HG03095 (cell line): ENCODE measurements at regions not wholly inside any gene's neighbourhood (a gene's known extent, or its start where the extent isn't known, plus 50 kb on each side); places are given as distances from the start of the nearest gene placed in this dataset.

Experiments
- ATAC-seq: cut with Tn5 transposase; IDR thresholded peaks from one replicate; pipeline ENCODE4 v1.9.1; 2021; ENCODE audit warnings: moderate library complexity; ENCODE audit not compliant: unreplicated experiment

DNA sequence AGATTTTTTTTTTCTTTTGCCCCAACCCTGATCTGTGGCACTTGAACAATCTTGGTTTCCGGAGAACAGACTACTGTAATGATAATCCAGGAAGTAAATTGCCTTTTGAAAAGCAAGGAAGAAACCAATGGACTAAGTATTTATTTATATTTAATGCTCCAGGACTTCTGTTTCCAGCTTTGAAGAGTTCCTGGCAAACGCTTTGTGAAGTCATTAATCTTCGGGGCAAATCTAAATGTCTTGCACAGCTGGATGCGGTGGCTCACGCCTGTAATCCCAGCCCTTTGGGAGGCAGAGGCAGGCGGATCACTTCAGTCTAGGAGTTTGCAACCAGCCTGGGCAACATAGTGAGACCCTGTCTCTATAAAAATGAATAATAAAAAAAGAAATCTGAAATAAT is 135.1 kb upstream of the GATA6 start:
- ATAC-seq, result no peak

DNA sequence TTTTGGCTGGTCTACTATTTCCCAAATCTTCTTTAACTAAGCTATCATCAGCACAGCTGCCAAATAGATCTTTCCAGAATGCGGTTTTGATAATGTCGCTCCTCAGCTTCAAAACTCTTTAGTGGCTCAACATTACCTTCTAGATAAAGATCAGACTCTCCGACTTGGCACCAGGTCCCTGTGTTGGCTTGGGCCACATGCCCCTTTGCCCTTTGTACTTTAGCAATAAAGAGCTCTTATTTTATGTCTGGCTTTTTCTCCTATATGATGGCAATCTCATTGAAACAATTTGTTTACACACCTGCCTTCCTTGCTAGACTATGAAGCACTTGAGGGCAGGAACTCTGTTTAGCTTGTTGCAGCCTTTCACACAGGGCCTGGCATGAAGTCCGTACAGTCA is 128.9 kb upstream of the GATA6 start:
- no peak for ATAC-seq

DNA sequence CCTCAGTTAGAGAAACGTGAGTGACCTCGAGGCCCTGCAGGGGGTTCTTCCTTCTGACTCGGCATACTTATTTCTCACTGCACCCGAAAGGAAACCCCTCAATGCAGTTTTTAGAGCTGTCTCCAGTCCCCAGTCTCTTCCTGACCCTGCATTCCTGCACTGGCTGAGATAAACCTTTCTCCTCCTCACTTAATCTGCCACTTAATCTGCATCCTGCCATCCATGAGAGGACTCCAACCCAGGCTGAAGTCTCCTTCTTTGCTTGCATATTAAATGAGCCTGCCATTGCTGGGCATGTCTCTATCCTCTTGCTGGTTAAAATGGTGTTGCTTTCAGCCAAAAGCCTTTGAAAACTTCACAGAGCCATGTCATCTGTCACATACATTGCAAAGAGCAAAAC is 125.6 kb upstream of the GATA6 start:
- no peak for ATAC-seq

DNA sequence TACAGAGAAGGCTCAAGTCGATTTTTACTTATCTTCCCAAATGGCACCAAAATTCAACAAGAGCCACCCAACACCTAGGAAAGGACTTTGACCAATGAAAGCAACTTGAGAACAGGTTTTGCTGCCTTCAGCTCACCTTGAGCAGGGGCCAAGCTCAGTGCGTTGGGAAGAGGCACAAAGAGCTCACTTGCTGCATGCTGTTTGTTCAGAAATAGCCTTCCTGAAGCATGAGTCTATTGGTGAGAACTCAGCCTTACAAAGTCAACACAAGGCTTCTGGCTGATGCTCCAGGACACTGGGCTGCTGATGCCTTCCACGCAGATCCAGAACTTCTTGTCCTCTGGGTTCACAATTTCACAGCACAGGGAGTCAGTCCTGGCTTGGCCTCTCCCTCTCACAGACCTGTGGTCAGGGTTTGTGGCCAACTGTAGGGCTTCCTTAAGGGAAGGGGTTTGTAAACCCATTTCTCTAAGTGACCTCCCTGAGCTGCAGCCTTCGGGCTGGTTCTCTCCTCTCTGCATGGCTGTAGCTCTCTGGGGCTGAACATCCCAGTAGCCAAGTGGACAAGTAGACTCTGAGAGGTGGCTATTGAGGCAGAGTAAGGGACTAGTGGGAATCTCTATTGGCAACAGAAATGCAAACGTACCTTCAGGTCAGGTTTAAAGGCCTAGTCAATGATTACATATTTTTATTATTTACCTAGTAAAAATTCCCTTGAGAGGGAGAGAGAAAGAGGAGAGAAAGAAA is 124.7 kb upstream of the GATA6 start:
- ATAC-seq, result no peak

DNA sequence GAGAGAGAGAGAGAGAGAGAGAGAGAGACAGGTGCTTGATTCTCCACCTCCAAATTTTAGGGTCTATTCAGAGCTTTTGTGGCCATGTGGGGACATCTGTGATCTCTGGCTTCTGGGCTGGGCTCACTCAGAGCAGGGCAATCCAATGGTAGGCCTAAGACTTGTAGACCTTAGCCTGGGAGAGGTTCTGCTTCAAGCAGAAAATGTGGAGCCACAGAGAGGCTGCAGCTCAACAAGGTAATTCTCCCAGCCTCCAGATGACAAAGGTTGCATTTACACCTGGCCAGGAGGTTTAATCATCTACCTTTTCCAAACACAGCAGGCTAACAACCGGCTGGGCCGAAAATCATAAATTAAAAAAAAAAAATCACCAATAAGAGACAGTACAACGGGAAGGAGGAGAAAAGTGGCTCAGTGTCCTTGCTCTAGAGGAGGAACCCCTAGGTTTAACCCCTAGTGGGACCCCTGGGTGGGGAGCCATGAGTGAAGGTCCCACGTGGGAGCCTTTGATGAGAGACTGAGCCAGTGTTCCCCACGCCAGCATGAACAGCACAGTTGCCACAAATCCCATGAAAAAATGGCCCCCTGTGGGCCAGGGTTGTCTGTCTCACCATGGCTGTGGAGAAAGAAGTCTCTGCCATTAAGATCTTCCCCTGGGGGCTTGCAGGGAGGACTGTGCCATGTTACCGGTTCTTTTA is 124.0 kb upstream of the GATA6 start:
- ATAC-seq, result no peak

DNA sequence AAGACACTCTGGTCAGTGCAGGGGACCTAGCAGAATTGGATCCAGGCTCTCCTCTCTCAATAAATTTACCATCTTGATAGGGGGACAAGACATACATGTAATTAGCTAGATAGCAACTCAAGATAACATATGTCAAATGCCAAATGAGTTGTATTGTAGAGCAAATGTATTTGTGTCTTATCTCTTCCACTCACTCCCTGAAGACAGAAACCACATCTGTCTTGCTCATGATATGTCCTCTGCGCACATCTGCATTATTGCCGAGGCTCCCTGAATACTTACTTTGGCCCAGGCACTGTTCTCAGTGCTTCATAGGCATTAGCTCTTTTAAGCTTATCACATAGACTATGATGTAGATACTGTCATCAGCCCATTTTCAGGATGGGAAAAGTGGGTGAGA is 122.9 kb upstream of the GATA6 start:
- no peak for ATAC-seq

DNA sequence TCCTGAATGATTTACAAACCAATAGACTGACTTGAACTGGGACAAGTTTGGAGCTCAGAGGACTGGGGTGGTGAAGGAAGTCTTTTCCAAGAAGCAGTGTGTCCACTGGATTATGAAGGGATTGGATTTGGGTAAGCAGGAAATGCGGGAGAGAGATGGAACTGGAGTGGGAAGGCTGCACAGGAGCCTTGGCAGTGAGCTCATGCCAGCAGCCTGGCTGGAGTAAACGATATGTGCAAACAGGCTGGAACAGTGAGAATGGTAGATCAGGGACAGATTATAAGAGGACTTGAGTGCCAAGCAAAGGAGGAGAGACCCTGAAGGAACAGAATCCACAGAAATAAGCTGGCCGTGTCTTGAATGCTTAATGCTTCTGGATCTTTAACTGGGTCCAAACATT is 121.9 kb upstream of the GATA6 start:
- no peak for ATAC-seq

DNA sequence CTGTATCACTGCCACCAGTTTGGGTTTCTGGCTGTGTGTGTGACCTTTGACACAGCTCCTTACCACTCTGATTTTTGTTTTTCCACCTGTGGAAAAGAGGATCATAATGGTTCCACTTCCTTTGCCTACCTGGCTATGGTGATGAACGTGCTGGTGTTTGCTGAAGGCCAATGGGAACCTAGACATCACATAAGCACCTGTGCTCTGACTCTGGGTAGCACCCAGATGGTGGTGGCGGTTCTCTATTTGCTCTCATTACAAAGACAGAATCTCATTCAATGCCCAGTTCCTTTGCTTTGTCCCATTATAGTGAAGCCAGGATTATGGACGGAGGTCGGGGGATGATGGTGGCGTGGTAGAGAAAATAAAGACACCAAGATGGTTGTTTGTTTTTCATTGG is 121.2 kb upstream of the GATA6 start:
- ATAC-seq, result no peak

DNA sequence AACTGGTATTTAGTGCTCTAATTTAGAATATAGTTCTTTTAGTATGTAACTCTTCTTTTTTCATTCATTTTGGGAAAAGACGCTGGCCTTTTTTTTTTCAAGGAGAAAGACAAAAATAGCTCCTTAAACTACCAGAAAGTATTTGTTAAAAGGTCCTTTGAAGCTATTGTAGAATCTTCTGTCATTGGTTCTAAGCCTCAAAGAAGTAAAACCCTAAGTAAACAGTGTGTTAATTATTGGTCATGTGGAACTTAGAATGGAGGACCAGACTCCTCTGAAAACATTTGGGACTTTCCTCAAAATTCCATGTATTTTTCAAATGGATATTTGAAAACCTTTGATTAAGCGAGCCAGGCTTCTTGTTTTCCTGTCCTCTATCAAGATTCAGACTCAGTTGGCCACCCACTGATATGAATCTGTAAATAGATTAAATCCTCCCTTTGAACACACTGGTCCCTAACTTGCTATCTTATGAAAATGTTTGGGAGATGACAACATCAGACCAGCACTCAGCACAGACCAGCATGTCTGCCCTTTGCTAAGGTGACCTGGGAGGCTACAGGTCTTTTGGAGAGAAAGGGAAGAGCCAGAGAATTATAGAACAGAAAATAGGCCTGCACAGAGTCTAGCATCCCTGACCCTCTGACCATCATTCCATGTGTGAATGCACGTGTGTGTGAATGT is 120.3 kb upstream of the GATA6 start:
- ATAC-seq, result no peak

DNA sequence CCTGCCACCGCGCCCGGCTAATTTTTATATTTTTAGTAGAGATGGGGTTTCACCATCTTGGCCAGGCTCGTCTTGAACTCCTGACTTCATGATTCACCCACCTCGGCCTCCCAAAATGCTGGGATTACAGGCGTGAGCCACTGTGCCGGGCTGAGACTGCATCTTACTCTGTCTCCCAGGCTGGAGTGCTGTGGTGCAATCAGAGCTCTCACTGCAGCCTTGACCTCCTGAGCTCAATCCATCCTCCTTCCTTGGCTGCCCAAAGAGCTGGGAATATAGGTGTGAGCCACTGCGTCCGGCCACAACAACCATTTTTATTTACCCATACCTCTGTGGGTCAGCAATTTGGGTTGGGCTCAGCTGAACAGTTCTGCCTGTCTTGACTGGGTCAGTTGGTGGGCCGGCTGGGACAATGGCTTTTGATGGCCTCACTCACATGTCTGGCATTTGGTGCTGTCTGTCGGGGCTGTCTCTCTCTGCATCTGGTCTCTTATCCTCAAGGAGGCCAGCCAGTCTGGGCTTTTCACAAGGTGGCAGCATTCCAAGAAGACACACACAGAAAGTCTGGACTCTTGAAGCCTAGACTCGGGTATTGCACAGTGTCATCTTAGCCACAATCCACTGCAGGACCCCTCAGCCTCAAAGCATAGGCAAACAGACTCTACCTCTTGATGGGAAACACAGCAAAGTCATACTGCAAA is 116.8 kb upstream of the GATA6 start:
- no peak for ATAC-seq

DNA sequence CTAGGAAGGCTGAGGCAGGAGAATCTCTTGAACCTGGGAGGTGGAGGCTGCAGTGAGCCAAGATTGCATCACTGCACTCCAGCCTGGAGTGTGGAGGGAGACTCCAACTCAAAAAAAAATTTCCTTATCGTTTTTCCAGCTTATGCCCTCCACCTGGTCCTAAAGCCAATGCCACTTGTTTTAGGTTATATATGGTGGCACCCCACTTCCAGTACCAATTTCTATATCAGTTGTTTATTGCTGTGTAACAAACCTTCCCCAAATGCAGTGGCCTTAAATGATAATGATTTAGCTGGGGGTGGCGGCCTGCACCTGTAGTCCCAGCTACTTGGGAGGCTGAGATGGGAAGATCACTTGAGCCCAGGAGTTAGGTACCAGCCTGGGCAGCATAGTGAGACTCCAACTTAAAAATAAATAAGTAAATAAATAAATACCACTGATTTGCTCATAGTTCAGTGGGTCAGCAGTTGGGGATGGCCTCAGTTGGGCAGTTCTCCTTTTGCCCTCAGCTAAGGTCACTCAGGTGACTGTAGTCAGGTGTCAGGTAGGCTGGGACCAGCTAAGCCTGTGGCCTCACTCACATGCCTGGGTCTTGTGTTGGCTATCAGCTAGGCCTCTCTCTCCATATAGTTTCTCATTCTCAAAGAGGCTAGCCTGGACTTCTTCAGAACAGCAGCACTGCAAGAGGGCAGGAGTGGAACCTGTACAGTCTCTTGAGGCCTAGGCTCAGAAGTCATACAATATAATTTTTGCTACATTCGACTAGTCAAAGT is 113.7 kb upstream of the GATA6 start:
- ATAC-seq, result no peak

DNA sequence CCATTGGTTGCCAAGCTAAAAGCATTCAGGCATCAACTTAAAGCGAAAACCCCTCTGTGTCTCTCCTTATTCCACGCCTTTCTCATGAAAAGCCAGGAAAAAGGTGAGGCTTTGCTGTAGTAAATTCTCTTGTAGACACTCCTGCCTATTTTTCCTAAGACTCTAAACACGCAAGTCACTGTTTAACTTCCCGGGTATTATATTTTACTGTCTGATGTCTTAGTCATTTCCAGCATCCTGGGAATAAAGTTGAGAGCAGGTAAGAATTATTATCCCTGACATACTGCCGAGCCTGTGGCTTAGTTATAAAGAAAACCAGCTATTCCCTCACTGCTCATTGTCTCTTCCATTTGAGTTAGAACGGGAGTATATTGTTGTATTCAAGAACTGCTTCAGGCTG is 112.4 kb upstream of the GATA6 start:
- no peak for ATAC-seq

DNA sequence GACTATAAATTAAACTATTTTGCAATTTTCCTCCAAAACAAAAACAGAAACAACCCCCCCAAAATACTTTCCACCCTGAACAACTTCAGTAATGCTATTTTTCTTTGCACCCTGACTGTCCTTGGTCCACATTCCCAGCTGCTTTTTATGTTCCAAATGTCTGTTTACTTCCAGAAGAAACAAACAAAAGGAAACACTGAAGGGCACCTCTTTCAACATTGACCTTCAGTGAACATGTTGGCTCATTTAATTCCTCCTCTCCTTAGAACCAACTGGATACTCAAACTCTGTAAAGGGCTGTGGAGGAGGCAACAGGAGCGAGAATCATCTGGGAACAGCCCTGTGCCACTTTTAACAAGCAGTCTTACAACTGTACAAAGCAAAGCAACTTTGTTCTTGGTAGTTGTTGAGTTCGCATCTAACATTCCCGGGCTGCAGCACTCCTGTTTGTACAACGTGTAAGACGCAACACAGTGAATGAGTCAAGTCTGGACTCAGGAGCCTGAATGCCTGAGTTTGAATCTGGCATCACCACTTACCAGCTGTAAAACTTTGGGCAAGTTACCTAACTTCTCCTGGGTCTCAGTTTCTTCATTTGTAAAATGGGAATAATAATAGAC is 111.4 kb upstream of the GATA6 start:
- ATAC-seq, result no peak

DNA sequence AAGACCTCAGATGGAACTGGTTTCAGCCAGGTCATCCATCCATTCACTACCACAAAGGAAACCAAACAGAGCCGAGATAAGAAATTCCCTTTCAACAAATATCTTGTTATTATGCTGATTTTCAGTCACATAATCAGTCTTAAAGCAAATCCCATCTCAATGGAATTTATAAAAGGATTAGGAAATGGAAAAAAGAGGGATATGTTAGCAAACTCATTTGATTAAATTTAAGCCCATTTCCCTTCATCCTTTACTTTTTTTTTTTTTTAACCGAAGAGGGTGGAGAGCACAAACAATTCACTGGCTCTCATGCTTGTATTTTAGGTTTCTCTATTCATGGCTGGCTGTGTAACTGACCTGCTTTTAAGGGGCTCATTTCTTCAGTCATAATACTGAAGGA is 109.0 kb upstream of the GATA6 start:
- no peak for ATAC-seq

DNA sequence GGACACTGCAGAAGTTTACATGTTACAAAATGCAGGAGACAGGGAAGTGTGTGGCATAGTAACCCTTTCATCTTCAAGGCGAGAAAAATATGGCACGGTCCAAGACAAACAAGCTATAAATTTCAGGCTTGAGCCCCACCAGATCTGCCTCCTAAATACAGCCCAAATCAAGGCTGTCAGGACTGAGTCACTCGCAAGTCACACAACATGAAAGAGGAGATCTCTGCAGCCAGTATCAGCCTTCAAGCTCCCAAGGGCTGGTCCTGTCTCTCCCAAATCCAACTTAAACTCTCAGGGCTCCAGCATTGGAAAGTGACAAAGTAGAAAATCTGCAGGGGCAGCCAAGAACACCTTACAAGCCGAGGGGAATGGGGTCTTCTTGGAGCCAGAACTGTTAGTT is 106.3 kb upstream of the GATA6 start:
- no peak for ATAC-seq

DNA sequence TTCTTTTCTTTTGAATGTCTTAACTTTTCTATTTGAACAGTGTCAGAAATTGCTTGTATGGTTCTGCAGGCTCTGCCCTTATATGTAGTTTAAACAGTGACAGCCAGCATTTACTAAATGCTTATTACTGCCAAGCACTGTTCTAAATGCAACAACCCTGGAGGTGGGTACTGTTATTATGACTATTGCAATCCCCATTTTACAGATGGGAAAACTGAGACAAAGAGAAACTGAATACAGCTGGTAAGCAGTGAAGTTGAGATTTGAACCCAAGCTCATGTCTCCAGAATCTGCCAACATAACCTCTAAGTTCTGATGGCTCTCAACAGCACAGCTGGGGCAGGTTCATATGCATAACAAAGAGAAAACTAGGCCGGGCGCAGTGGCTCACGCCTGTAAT is 105.7 kb upstream of the GATA6 start:
- no peak for ATAC-seq

DNA sequence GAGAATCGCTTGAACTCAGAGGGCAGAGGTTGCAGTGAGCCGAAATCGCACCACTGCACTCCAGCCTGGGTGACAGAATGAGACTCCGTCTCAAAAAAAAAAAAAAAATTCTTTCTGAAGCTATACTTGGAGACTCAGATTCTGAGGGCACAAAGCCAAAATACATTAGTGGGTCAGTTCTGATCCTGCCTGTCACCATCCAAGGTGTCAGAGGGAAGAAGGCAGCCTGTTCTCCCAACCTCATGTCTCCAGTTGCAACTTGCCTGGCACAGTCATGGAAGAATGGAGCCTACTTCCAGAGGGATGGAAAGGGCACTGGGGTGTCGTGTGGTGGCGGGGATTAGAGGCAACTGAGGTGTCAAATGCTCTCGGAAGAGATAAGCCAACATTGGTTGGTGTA is 104.8 kb upstream of the GATA6 start:
- ATAC-seq, result no peak

DNA sequence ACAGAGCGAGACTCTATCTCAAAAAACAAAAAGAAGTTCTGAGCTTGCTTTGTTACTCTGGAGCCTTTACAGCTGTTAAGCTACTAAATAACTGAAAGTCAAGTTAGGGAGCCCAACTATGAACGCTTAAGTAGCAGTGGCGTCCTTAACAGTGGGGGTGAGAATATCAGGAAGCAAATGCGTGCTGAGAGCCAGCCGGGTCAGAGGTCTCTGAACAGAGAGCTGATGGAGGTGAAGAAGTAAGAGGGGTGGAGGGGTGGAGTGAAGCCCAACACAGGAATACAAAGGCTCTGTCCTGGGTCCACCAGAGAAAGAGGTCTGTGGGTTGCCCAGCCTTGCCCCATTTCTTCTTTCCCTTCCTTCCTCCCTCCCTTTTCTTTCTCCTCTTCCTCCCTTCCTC is 104.1 kb upstream of the GATA6 start:
- no peak for ATAC-seq

DNA sequence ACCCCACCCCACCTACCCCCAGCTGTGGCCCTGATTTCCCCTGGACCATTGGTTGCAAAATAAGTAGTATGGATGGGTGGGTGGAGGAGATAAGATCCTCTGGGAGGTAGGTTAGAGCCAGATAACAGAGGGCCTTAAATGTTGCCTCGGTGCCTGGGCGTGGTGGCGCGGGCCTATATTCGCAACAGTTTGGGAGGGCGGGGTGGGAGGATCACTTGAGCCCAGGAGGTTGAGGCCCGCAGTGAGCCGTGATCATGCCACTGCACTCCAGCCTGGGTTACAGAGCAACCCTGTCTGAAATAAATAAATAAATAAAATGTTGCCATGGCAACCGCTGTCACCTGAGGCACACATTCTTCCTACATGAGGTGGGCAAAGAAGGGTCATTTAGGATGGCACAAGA is 103.3 kb upstream of the GATA6 start:
- no peak for ATAC-seq

DNA sequence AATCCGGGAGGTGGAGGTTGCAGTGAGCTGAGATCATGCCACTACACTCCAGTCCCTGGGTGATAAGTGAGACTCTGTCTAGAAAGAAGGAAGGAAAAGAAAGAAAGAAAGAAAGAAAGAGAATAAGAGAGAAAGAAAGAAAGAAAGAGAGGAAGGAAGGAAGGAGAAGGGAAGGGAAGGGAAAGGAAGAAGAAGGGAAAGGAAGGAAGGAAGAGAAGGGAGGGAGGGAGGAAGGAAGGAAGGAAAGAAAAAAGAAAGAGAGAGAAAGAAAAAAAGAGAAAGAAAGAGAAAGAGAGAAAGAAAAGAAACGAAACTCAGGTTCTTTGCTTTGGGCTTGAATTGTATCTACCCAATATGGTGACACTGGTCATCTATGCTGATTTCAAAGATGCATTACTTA is 102.3 kb upstream of the GATA6 start:
- ATAC-seq, result no peak
